SH-SY5Y (cell line): ENCODE measurements at regions not wholly inside any gene's neighbourhood (a gene's known extent, or its start where the extent isn't known, plus 50 kb on each side); places are given as distances from the start of the nearest gene placed in this dataset.

Source experiments
- GATA2 ChIP-seq: IDR thresholded peaks from 2 replicates; pipeline ENCODE4 v1.6.1; 2011; ENCODE audit warnings: mild to moderate bottlenecking, low read depth, low read length
- GATA3 ChIP-seq: IDR thresholded peaks from 2 replicates; pipeline ENCODE4 v1.6.1; 2011; ENCODE audit warnings: low read depth, mild to moderate bottlenecking, low read length, moderate library complexity

DNA sequence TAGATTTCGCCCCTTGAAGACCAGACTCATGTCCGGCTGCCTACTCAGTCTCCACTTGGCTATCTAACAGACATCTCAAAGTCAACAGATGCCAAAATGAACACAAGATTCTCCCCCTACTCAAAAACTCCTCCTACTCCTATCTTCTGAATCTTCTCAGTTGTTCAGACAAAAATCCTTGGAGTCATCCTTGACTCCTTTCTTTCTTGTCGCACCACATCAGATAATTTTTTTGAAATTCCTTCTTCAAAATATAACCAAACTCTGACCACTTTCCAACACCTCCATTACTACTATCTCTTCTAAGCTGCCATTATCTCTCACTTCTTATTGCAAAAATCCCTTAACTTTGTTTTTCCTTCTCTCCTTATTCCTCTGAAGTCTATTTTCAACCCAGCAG, 141.9 kb upstream of the SLC7A14 start:
- TF ChIP-seq GATA3 (no peak), GATA2 (no peak)
